HUES48 (cell line): ENCODE measurements at regions not wholly inside any gene's neighbourhood (a gene's known extent, or its start where the extent isn't known, plus 50 kb on each side); places are given as distances from the start of the nearest gene placed in this dataset.

Experiments
- H3K27ac ChIP-seq: one replicate; pipeline ENCODE4 v1.7.0; 2013; ENCODE audit warnings: low read depth, low read length, inconsistent platforms
- H3K27me3 ChIP-seq: 2 replicates; pipeline ENCODE4 v1.6.1; 2013; ENCODE audit warnings: mild to moderate bottlenecking, low read length; ENCODE audit not compliant: control insufficient read depth, insufficient read depth
- H3K36me3 ChIP-seq: 2 replicates; pipeline ENCODE4 v1.6.1; 2013; ENCODE audit warnings: low read length; ENCODE audit not compliant: control insufficient read depth, insufficient read depth
- H3K4me1 ChIP-seq: 2 replicates; pipeline ENCODE4 v1.6.1; 2013; ENCODE audit warnings: mild to moderate bottlenecking, low read length; ENCODE audit not compliant: control insufficient read depth, insufficient read depth
- H3K4me3 ChIP-seq: 2 replicates; pipeline ENCODE4 v1.5.1; 2013; ENCODE audit warnings: mild to moderate bottlenecking, low read depth, low read length
- H3K9ac ChIP-seq: 2 replicates; pipeline ENCODE4 v1.6.1; 2013; ENCODE audit warnings: mild to moderate bottlenecking, low read depth, low read length, moderate library complexity
- H3K9me3 ChIP-seq: 2 replicates; pipeline ENCODE4 v1.6.1; 2013; ENCODE audit warnings: low read length; ENCODE audit not compliant: control insufficient read depth, insufficient read depth

GRCh38 chr5:60295423-60295822 is 401.9 kb upstream of the PDE4D start:
- Histone ChIP-seq H3K27ac (no peak overlapping the region), H3K36me3 (no peaks in the 10 kb centered on the region), H3K4me3 (no peak overlapping the region), H3K4me1 (no peaks in the 10 kb centered on the region), H3K9me3 (no peaks in the 10 kb centered on the region), H3K27me3 (no peaks in the 10 kb centered on the region), H3K9ac (no peak overlapping the region)

- Histone ChIP-seq H3K9ac (no peak overlapping the region), H3K9me3 (no peaks in the 10 kb centered on the region), H3K27me3 (no peaks in the 10 kb centered on the region), H3K36me3 (no peaks in the 10 kb centered on the region), H3K4me3 (no peak overlapping the region), H3K4me1 (no peaks in the 10 kb centered on the region), H3K27ac (no peak overlapping the region)
These were observed 400.0 kb upstream of the PDE4D start for GRCh38 chr5:60293518-60293917.

- H3K9ac ChIP-seq: no peak overlapping the region
- no peaks in the 10 kb centered on the region for H3K4me1 ChIP-seq
- H3K36me3 ChIP-seq: no peaks in the 10 kb centered on the region
- no peak overlapping the region for H3K4me3 ChIP-seq
- no peaks in the 10 kb centered on the region for H3K27me3 ChIP-seq
- H3K9me3 ChIP-seq: no peaks in the 10 kb centered on the region
- H3K27ac ChIP-seq: no peak overlapping the region
These were observed 393.7 kb upstream of the PDE4D start for GRCh38 chr5:60287174-60287771.

GRCh38 chr5:60285910-60286309 is 392.4 kb upstream of the PDE4D start:
- H3K36me3 ChIP-seq: no peaks in the 10 kb centered on the region
- no peak overlapping the region for H3K27ac ChIP-seq
- no peak overlapping the region for H3K9ac ChIP-seq
- H3K4me3 ChIP-seq: no peak overlapping the region
- no peaks in the 10 kb centered on the region for H3K9me3 ChIP-seq
- no peaks in the 10 kb centered on the region for H3K4me1 ChIP-seq
- H3K27me3 ChIP-seq: no peaks in the 10 kb centered on the region

GRCh38 chr5:60280943-60281342 is 387.4 kb upstream of the PDE4D start:
- no peak overlapping the region for H3K9ac ChIP-seq
- no peaks in the 10 kb centered on the region for H3K27me3 ChIP-seq
- no peaks in the 10 kb centered on the region for H3K36me3 ChIP-seq
- no peaks in the 10 kb centered on the region for H3K4me1 ChIP-seq
- H3K27ac ChIP-seq: no peak overlapping the region
- H3K4me3 ChIP-seq: no peak overlapping the region
- H3K9me3 ChIP-seq: no peaks in the 10 kb centered on the region

- H3K27me3 ChIP-seq: no peaks in the 10 kb centered on the region
- H3K4me1 ChIP-seq: no peaks in the 10 kb centered on the region
- no peak overlapping the region for H3K27ac ChIP-seq
- H3K36me3 ChIP-seq: no peaks in the 10 kb centered on the region
- no peak overlapping the region for H3K4me3 ChIP-seq
- no peak overlapping the region for H3K9ac ChIP-seq
- no peaks in the 10 kb centered on the region for H3K9me3 ChIP-seq
These were observed 384.4 kb upstream of the PDE4D start for GRCh38 chr5:60277941-60278340.

GRCh38 chr5:60274747-60275146 is 381.2 kb upstream of the PDE4D start:
- H3K27ac ChIP-seq: no peak overlapping the region
- no peaks in the 10 kb centered on the region for H3K36me3 ChIP-seq
- H3K4me1 ChIP-seq: no peaks in the 10 kb centered on the region

GRCh38 chr5:60271517-60271916 is 378.0 kb upstream of the PDE4D start:
- no peaks in the 10 kb centered on the region for H3K27me3 ChIP-seq
- no peaks in the 10 kb centered on the region for H3K4me1 ChIP-seq
- H3K36me3 ChIP-seq: no peaks in the 10 kb centered on the region
- H3K27ac ChIP-seq: no peak overlapping the region
- H3K9me3 ChIP-seq: no peaks in the 10 kb centered on the region
- H3K9ac ChIP-seq: no peak overlapping the region
- H3K4me3 ChIP-seq: no peak overlapping the region

More at GRCh38 chr5:60274747-60275146, 381.2 kb upstream of the PDE4D start:
- no peak overlapping the region for H3K4me3 ChIP-seq
- no peaks in the 10 kb centered on the region for H3K27me3 ChIP-seq
- no peak overlapping the region for H3K9ac ChIP-seq
- H3K9me3 ChIP-seq: no peaks in the 10 kb centered on the region

- H3K9me3 ChIP-seq: no peaks in the 10 kb centered on the region
- no peaks in the 10 kb centered on the region for H3K36me3 ChIP-seq
- H3K27ac ChIP-seq: no peak overlapping the region
- H3K9ac ChIP-seq: no peak overlapping the region
- H3K4me1 ChIP-seq: no peaks in the 10 kb centered on the region
- no peaks in the 10 kb centered on the region for H3K27me3 ChIP-seq
- H3K4me3 ChIP-seq: no peak overlapping the region
These were observed 374.4 kb upstream of the PDE4D start for GRCh38 chr5:60267907-60268306.

- Histone ChIP-seq H3K9ac (no peak overlapping the region), H3K27me3 (no peaks in the 10 kb centered on the region), H3K9me3 (no peaks in the 10 kb centered on the region), H3K4me1 (no peaks in the 10 kb centered on the region), H3K4me3 (no peak overlapping the region), H3K36me3 (no peaks in the 10 kb centered on the region), H3K27ac (no peak overlapping the region)
These were observed 369.8 kb upstream of the PDE4D start for GRCh38 chr5:60263346-60263745.

GRCh38 chr5:60262576-60263295 is 369.2 kb upstream of the PDE4D start:
- no peaks in the 10 kb centered on the region for H3K27me3 ChIP-seq
- no peaks in the 10 kb centered on the region for H3K4me1 ChIP-seq
- no peak overlapping the region for H3K4me3 ChIP-seq
- no peak overlapping the region for H3K9ac ChIP-seq
- H3K9me3 ChIP-seq: no peaks in the 10 kb centered on the region
- H3K27ac ChIP-seq: no peak overlapping the region
- H3K36me3 ChIP-seq: no peaks in the 10 kb centered on the region
